Activated CD4-positive, alpha-beta T cell treated with anti-CD3 and anti-CD28 coated beads, Interleukin-2, Interleukin-4, amounts not matched to agents 100 ng/mL and 50 ng/mL, durations not matched to agents 16 hours and 8 hours (primary cell): ENCODE measurements at regions not wholly inside any gene's neighbourhood (a gene's known extent, or its start where the extent isn't known, plus 50 kb on each side); places are given as distances from the start of the nearest gene placed in this dataset.

Source experiments
- DNase-seq: peaks from one replicate; pipeline ENCODE4 v3.0.0-alpha.2; 2020; ENCODE audit warnings: low spot score

GRCh38 chr7:85074-85882 lies 107.1 kb upstream of the FAM20C start:
- DNase-seq = no peak

DNA sequence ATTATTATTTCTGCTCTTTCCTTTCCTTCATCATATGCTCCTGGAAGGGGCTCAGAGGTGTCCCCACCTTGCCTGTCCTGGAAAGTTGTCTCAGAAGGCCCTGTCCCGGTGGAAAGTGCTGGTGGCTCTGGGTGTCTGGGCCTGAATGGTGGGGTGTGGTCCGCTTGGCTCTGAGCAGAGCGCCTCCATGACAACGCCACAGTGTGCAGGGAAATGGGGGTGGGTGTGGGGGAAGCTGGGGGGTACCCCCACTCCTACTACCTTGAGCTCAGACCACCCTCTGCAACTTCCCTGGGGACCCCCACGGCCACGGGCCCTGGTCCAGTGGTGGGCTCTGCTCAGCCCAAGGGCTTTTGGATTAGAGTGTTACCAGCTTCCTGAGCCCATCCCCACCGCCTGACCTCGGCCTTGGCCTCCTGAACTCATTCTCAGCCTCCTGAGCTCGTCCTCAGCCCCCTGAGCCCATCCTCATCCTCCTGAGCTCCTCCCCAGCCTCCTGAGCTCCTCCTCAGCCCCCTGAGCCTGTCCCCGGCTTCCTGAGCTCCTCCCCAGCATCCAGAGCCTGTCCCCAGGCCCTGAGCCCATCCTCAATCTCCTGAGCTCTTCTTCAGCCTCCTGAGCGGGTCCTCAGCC lies 106.4 kb upstream of the FAM20C start:
- no peak for DNase-seq

DNA sequence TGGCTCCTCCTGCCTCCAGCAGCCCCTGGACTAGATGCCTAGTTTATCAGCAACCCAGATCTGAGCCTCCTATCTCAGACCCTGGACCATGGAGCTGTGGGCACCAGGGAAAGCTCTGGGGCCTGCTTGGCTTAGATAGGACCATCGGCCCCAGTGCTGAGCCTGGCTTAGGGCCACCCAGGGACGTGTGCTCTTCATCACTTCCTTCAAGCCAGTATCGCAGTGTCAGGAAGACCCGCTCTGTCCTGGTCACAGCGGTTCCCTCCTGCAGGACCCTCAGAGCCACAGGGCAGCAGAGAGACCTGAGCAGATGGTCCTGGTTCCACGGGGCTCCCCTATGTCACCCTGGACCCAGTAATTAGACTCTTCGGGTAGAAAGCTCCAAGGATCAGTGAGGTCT lies 105.7 kb upstream of the FAM20C start:
- DNase-seq = no peak

DNA sequence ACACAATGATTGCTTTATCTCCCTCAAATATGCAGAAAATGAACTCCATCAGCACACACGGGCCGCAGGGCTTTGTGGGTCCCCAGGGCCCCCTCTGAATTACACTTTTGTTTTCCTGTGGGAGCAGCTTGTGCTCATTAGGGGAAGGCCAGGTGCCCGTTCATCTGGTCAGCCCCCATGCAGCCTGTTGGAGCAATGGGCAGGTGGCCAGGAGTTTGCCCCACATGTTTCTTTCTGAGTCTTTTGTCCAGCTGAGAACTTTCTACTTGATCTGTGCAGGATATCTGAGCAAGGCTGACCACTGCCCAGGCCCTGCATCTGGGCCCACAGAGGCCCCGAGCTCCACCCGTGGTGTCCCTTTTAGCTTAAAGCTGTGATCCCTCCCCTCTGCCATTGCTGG lies 105.3 kb upstream of the FAM20C start:
- no peak for DNase-seq

GRCh38 chr7:87671-88070 lies 104.7 kb upstream of the FAM20C start:
- no peak for DNase-seq

DNA sequence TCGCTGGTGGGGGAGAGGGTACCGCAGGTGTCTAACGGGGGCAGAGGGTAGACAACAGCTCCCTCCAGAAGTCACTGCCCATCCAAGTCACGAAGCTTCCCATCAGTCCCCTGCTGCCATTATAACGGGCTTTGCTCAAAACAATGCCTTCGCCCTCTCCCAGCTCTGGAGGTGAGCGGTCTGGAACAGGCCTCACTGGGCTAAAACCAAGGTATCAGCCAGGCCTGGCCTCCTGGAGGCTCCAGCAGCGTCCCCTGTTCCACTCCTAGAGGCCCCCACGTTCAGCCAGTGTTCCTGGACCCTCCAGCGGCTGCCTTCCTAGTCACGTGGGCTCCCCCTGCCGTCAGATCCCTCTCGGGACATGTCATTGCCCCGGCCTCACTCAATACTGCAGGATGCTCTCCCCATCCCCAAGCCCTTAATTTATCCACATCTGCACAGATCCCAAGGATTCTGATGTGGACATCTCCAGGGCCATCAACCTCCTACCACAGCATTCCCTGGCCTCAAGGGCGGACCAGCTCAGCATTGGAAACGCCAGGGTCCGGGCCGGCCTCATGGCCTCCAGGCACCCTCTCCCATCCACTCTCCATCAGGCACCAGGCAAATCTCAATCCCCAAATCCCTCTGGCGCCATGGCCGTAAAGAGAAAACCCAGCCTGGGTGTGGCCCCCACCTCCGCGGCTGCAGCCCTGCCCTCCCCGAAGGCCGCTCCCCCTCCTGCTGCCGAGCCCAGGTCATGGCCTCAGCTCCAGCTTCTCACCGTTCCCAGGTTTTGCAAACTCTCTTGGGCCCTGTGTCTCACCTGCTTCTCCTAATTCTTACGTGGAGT lies 104.1 kb upstream of the FAM20C start:
- DNase-seq = no peak

GRCh38 chr7:88927-89231 lies 103.5 kb upstream of the FAM20C start:
- DNase-seq = no peak

- DNase-seq = no peak
Measured at GRCh38 chr7:89232-90019, 102.9 kb upstream of the FAM20C start.

GRCh38 chr7:90111-91063 lies 102.0 kb upstream of the FAM20C start:
- DNase-seq = no peak

- DNase-seq = no peak
Measured at GRCh38 chr7:91396-92175, 100.8 kb upstream of the FAM20C start.

DNA sequence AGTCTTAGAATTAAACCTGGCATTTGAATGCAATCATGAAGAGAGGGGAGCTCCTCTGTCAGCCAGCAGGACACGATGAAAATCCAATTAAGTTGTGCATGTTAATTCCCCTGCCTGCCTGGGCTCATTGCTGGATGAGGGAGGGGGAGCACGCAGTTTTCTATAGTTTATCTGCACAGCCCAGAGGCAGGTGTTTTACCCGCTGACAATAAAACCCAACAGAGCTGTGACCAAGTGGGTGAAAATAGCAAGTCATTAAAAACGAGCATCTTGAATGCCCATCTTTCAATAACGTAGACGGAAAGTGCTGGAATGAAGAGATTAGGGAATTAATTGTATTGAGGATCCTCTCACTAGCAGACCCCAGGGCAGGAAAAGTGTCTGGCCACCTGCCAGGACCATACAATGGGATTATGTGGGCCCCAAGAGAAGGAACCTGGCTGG lies 100.1 kb upstream of the FAM20C start:
- no peak for DNase-seq

DNA sequence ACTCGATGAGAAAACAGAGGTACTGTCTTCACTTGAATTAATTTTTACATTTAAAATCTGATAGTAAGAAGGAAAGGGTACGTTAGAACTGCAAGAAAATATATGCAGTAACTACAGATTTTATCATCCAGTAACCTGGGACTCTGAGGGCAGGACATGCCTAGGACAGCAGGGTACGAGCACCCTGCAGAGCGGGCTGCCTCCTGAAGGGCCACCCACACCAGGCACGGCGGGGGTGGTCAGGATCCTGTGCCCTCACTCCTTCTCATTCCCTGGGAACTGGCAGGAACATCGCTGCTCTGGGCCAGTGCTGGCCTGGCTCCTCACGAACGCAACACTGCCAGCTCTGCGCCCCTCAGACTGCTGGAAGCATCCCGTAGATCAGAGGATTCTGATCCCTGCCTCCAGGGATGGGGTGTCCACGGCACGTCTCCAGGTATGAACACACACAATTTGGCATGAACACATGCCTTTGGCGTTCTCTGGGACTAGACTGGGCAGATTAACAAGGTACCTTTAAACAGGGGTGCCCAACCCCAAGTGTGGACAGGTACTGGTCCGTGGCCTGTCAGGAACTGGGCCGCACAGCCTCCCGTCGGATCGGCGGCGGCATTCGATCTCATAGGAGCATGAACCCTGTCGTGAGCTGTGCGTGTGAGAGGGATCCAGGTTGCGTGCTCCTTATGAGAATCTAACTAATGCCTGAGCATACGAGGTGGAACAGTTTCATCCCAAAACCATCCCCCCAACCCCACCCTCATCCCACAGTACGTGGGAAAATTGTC lies 99.3 kb upstream of the FAM20C start:
- no peak for DNase-seq

DNA sequence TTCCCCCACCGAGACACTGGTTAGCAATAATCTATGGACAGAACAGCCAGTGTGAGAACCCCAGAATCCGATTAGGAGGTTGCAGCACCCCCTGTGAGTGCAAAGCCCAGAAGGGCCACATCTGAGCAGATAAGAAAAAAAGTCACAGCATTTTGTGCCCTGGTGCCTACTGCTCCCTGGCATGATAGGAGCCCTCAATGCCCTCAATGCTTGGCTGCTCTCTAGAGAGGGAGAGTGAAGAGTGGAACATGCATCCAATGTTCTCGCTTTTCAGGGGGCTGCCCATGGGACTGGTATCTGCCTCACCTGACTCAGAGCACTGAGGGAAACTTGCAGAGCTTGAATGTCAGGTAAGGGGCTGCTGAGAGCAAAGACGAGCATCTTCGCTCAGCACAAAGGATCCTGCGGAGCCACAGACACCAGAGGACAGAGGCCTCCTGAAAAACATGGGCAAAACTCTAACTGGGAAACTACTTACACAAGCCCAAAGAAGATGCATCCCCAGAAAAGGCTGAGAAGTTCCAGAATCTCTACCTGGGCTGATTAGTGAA lies 98.0 kb upstream of the FAM20C start:
- no peak for DNase-seq

DNA sequence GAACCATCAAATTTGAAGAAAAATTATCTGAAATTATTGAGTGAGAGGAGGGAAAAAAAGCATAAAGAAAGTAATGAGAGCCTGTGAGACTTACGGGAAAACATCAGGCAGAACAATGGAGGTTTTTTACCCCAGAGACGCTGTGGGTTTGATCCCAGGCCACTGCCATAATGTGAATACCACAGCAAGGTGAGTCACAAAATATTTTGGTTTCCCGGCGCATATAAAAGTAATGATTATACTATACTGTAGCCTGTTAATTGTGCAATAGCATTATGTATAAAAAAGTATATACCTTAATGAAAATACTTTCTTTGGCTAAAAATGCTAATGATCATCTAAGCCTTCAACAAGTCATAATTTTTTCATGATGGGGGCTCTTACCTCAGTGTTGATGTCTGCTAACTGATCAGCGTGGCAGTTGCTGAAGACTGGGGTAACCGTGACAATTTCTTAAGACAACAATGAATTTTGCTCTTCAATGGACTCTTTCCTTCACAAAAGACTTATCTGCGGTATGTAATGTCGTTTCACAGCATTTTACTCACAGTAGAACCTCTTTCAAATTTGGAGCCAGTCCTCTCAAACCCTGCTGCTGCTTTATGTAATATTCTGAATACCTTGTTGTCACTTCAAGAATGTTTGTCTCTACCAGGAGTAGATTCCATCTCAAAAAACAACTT lies 97.0 kb upstream of the FAM20C start:
- DNase-seq = no peak

DNA sequence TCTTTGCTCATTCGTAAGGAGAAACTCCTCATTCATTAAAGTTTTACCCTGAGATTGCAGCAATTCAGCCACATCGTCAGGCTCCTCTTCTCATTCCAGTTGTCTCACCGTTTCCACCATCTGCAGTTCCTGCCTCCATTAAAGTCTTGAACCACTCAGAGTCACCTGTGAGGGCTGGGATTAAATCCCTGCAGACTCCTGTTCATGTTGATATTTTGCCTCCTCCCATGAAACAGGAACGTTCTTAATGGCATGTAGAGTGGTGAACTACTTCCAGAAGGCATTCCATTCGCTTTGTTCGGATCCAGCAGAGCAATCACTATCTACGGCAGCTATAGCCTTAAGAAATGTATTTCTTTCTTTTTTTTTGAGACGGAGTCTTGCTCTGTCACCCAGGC lies 96.5 kb upstream of the FAM20C start:
- no peak for DNase-seq

DNA sequence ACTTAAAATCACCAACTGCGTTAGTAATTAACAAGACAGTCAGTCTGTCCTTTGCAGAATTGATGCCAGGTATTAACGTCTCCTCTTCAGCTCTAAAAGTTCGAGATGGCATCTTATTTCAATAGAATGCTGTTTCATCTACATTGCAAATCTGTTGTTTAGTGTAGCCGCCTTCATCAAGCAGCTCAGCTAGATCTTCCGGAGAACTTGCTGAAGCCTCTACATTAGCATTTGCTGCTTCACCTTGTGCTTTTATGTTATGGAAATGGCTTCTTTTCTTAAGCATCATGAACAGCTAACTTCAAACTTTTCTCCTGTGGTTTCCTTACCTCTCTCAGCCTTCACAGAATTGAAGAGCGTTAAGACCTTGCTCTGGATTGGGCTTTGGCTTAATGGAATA lies 95.5 kb upstream of the FAM20C start:
- no peak for DNase-seq

DNA sequence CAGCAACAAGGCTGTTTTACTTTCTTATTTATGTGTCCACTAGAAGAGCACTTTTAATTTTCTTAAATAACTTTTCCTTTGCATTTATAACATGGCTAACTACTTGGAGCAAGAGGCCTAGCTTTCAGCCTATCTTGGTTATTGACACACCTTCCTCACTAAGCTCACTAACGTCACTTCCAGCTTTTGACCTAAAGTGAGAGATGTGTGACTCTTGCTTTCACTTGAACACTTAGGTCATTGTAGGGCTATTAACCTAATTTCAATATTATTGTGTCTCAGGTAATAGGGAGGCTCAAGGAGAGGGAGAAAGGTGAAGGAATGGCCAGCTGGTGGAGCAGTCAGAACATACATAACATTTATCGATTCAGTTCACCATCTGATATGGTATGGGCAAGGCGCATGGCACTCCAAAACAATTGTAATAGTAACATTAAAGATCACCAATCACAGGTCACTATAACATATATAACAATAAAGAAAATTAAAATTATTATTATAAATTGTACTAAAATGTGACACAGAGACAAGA lies 95.0 kb upstream of the FAM20C start:
- DNase-seq = no peak
